PC-3 (cell line): ENCODE measurements at regions not wholly inside any gene's neighbourhood (a gene's known extent, or its start where the extent isn't known, plus 50 kb on each side); places are given as distances from the start of the nearest gene placed in this dataset.

Source experiments
- CTCF ChIP-seq: fragments of 300-600 bp; sonication (generic); conservative IDR thresholded peaks from 2 replicates; pipeline ENCODE4 v1.5.1; 2017; ENCODE audit warnings: antibody characterized with exemption, low read depth, mild to moderate bottlenecking, low read length
- EZH2 ChIP-seq: fragments of 300-600 bp; sonication (generic); IDR thresholded peaks from one replicate; pipeline ENCODE4 v1.6.1; 2017; ENCODE audit warnings: antibody characterized with exemption, mild to moderate bottlenecking, low read length; ENCODE audit not compliant: unreplicated experiment
- EZH2phosphoT487 ChIP-seq: fragments of 300-600 bp; sonication (generic); IDR thresholded peaks from 2 replicates; pipeline ENCODE4 v1.6.1; 2018; ENCODE audit warnings: mild to moderate bottlenecking, antibody characterized with exemption, low read length, borderline replicate concordance

GRCh38 chr10:35834877-35835494 is 192.9 kb upstream of the FZD8 start:
- TF ChIP-seq CTCF (no peak), EZH2 (no peak), EZH2phosphoT487 (no peak)
